ENCODE measurements at regions not wholly inside any gene's neighbourhood (a gene's known extent, or its start where the extent isn't known, plus 50 kb on each side); places are given as distances from the start of the nearest gene placed in this dataset.
A peak's percentile ranks its signal among the peaks of the same experiment; 100 is the strongest.

DNA sequence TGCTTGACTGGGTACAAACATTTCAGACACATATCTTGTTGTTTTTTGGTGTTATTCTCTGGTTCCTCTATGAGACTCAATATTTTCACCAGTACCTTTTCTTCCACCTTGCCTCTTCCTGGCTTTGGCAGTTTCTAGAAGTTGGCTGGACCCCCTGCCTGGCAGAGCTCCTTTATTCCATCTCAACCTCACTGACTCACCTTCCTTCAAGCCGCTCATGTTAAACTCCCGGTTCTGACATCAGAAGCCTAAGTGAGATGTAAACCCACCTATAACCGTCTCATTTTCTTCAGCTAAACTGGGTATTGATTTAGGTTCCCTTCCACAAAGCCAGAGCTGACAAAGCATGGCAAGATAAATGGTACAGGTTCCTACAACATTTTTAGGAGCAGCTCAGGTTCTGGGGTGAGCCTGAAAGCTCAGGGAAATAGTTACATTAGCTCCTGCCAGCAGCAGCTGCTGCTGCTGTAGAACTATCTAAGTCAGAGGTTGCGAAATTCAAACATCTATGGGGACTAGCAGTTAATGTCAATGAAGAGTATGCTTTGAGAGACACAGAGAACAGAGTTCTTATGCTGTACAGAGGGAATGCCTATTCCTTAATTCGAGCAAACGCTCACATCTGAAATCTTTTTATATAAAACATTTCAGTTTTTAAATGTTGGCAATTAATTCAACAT is 197.1 kb upstream of the NR3C1 start:
- 0 out of 2 replicates have a peak overlapping the region, but pooled peaks have one; percentile 9 for H3K27ac ChIP-seq (replicated peaks)
- peak; percentile 57 to 61 for DNase-seq (ENCODE audit: low read depth in 1 of 2, low spot score in 1 of 2)
- H3K27me3 ChIP-seq (ENCODE audit: insufficient read depth, poor library complexity, severe bottlenecking): no peaks in the 10 kb centered on the region
- no peak for TF ChIP-seq POLR2AphosphoS5 (IDR thresholded peaks at IDR 0.05; ENCODE audit: low read depth)
- TF ChIP-seq CTCF (IDR thresholded peaks at IDR 0.05; ENCODE audit: insufficient read depth, low read length): no peak
- TF ChIP-seq, protein P1, sequence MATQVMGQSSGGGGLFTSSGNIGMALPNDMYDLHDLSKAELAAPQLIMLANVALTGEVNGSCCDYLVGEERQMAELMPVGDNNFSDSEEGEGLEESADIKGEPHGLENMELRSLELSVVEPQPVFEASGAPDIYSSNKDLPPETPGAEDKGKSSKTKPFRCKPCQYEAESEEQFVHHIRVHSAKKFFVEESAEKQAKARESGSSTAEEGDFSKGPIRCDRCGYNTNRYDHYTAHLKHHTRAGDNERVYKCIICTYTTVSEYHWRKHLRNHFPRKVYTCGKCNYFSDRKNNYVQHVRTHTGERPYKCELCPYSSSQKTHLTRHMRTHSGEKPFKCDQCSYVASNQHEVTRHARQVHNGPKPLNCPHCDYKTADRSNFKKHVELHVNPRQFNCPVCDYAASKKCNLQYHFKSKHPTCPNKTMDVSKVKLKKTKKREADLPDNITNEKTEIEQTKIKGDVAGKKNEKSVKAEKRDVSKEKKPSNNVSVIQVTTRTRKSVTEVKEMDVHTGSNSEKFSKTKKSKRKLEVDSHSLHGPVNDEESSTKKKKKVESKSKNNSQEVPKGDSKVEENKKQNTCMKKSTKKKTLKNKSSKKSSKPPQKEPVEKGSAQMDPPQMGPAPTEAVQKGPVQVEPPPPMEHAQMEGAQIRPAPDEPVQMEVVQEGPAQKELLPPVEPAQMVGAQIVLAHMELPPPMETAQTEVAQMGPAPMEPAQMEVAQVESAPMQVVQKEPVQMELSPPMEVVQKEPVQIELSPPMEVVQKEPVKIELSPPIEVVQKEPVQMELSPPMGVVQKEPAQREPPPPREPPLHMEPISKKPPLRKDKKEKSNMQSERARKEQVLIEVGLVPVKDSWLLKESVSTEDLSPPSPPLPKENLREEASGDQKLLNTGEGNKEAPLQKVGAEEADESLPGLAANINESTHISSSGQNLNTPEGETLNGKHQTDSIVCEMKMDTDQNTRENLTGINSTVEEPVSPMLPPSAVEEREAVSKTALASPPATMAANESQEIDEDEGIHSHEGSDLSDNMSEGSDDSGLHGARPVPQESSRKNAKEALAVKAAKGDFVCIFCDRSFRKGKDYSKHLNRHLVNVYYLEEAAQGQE (IDR thresholded peaks at IDR 0.05; ENCODE audit: insufficient replicate concordance, low read depth): no peak
- no peak for TF ChIP-seq SPI1 (IDR thresholded peaks at IDR 0.05; ENCODE audit: borderline replicate concordance, low read depth)
- no peak for TF ChIP-seq GABPA (IDR thresholded peaks at IDR 0.05; ENCODE audit: low read depth)
- no peak overlapping the region for H3K4me3 ChIP-seq (replicated peaks; ENCODE audit: insufficient read depth, low read length)

DNA sequence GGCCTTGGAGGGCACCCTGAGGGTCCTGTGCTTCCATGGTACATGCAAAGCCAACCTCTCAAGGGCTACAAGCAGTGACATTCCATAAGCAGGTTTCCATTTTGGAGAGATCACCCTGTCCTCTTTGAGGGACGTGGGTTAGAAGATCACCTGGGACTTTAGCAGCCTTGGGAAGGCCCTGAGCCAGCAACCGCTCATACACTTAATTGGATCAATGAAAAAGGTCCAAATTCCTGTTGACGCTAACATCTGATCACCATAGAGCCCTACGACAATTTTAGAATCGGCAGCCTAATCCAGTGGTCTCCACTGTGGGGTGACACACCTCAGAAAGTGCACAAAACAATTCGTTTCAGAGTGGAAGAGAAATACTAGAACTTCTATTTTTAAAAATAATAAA is 196.0 kb upstream of the NR3C1 start:
- Histone ChIP-seq H3K27me3 (ENCODE audit: insufficient read depth, poor library complexity, severe bottlenecking) (no peaks in the 10 kb centered on the region), H3K4me3 (replicated peaks; ENCODE audit: insufficient read depth, low read length) (no peak overlapping the region), H3K27ac (replicated peaks) (no peak overlapping the region)
- TF ChIP-seq CTCF (IDR thresholded peaks at IDR 0.05; ENCODE audit: insufficient read depth, low read length) (no peak), SPI1 (IDR thresholded peaks at IDR 0.05; ENCODE audit: borderline replicate concordance, low read depth) (no peak)
- no peak for DNase-seq (ENCODE audit: low read depth in 1 of 2, low spot score in 1 of 2)

DNA sequence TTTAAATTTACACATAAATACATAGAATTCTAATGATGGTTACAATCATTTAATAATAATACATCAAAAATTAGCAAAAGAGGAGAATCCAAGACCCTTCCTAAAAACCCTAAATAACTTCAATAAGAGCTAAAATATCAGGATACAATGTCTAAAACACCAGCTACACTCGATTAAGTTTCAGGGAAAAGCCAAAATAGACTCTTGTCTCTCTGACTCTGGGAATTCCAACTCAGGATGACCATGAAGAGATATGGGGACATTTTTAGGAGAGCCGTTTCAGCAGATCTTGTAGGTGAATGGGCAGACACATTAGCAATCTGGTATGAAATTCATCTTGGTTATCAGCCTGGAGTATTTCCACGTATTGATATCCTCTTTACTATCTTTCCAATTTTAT is 193.3 kb upstream of the NR3C1 start:
- no peak for DNase-seq (ENCODE audit: low read depth in 1 of 2, low spot score in 1 of 2)
- Histone ChIP-seq H3K27me3 (ENCODE audit: insufficient read depth, poor library complexity, severe bottlenecking) (no peaks in the 10 kb centered on the region), H3K27ac (replicated peaks) (no peak overlapping the region), H3K4me3 (replicated peaks; ENCODE audit: insufficient read depth, low read length) (no peak overlapping the region)
- TF ChIP-seq SPI1 (IDR thresholded peaks at IDR 0.05; ENCODE audit: borderline replicate concordance, low read depth) (no peak), POLR2AphosphoS5 (IDR thresholded peaks at IDR 0.05; ENCODE audit: low read depth) (no peak), GABPA (IDR thresholded peaks at IDR 0.05; ENCODE audit: low read depth) (no peak), CTCF (IDR thresholded peaks at IDR 0.05; ENCODE audit: insufficient read depth, low read length) (no peak)
- TF ChIP-seq, protein P1 (IDR thresholded peaks at IDR 0.05; ENCODE audit: insufficient replicate concordance, low read depth): no peak

All from HL-60 (cell line).